SW480 (cell line): ENCODE measurements at regions not wholly inside any gene's neighbourhood (a gene's known extent, or its start where the extent isn't known, plus 50 kb on each side); places are given as distances from the start of the nearest gene placed in this dataset.
"Not testable (repeated sequence)": the region's sequence is repeated elsewhere in the genome, so short reads cannot be mapped to it uniquely, and the experiment has no call there.

Source experiments
- DNase-seq: peaks from one replicate; pipeline ENCODE4 v3.0.0-alpha.2; 2016; ENCODE audit warnings: low spot score

- DNase-seq, result no peak
These were observed 204.9 kb upstream of the EEF2KMT start for GRCh38 chr16:5302372-5303114.

- DNase-seq, result no peak
These were observed 200.6 kb upstream of the EEF2KMT start for GRCh38 chr16:5298202-5298601.

DNA sequence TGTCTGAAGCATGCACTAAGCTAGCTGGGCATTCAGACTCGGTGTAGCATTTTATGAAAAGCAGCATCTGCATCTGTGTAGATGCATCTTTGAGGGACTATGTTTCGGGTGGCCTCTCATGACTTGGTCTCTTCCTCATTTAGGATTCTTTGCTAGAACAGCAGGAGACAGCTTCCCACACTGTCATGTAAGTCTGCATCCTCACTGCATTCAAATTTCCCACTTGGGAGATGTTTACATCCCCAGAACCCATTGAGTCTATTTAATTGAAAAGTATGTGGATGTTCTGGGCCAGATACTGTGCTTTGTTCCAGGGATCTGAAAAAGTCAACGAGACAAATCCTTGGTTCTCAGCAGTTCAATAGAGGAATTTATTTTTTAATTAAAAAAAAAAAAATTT is 198.6 kb upstream of the EEF2KMT start:
- DNase-seq, result no peak

- DNase-seq, result not testable (repeated sequence)
These were observed 197.7 kb upstream of the EEF2KMT start for GRCh38 chr16:5295304-5295703.

DNA sequence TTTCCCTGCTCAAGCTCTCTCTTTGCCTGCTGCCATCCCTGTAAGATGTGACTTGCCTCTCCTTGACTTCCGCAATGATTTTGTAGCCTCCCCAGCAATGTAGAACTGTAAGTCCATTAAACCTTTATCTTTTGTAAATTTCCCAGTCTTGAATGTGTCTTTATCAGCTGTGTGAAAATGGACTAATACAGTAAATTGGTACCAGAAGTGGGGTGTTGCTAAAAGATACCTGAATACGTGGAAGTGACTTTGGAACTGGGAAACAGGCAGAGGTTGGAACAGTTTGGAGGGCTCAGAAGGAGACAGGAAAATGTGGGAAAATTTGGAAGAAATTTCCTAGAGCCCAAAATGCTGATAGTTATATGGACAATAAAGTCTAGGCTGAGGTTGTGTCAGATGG is 184.6 kb upstream of the EEF2KMT start:
- not testable (repeated sequence) for DNase-seq

GRCh38 chr16:5257462-5257861 is 159.9 kb upstream of the EEF2KMT start:
- DNase-seq, result no peak

GRCh38 chr16:5252791-5253190 is 155.2 kb upstream of the EEF2KMT start:
- DNase-seq, result no peak

- not testable (repeated sequence) for DNase-seq
These were observed 149.8 kb upstream of the EEF2KMT start for GRCh38 chr16:5247403-5247802.

DNA sequence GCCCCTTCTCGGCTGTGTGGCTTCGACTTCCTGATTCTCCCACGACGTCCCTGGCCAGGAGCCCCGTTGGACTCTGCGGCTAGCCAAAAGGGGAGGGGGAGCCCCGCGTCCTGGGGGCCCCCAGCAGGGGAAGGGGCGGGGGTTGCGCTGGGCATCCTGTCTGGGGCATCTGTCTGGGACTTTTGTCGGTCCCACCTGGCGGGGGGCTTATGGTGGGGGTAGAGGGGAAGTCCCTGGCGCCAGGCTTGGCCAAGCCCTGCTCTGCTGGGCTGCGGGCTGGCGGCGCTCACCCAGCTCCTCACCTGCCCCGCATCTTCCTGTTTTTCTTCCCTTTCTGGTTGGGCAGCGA is 142.7 kb upstream of the EEF2KMT start:
- DNase-seq, result not testable (repeated sequence)

DNA sequence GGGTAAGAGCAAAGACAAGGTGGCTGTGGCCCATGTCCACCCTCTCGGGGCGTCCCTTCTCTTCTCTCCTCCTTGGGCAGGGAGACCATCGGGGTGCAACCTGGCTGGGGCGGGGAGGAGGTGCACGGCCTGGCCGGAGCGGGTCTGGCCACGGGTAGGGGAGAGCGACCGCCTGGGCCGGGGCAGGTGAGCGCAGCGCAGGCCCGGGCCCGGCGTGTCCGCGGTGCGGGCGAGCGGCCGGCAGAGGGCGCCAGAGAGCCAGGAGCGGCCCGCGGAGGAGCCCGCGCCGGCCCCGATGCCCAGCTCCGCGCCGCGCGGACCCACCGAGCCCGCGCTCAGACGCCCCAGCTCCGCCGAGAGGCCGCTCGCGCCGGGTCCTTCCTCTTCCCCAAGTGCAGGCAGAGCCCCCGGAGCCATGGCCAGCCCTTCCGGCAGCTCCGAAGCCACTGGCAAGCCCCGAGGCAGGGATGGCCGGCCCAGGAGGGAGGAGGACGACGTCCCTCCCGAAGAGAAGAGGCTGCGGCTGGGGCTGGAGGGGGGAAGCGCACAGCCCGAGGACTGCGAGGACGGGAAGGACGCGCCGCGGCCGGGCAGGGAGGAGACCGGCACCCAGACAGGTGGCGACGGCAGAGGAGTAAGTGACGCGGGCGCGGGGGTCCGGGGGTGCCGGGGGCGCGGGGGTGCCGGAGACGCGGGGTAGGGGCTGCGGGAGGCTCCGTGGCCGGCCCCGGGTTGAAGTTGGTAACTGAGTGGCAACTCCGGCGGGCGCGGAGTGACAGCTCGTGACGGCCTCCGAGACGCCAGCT is 142.1 kb upstream of the EEF2KMT start:
- not testable (repeated sequence) for DNase-seq

- no peak for DNase-seq
These were observed 137.5 kb upstream of the EEF2KMT start for GRCh38 chr16:5235119-5235518.

DNA sequence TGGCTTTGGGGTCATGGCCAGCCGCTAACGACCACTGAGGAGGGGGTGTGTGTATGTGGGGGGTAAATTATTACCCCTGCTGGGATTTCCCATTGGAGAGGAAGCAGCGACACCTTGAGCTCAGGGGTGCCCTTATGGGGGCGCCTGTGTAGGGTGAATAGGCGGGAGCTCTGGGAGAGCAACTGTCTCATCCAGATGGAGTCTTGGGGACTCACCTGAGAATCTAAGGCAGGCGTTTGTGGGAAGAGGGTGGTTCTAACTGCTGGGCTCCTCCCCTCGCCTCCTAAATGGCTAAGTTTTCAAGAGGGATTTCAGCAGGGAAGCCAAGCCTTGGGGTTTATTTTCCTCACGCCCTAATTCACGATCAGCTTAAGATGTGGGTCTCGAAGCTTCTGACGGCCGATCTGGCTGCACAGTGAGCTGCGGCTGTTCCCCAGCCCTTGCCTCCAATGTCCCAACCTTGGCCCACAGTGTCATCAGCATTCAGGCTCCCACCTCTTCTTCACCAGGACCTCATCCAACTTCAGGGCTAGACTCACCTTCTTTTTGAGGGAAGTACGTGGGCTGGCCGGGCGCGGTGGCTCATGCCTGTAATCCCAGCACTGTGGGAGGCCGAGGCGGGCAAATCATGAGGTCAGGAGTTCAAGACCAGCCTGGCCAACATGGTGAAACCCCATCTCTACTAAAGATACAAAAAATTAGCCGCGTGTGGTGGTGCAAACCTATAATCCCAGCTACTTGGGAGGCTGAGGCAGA is 136.9 kb upstream of the EEF2KMT start:
- no peak for DNase-seq

- DNase-seq, result no peak
These were observed 133.7 kb upstream of the EEF2KMT start for GRCh38 chr16:5231246-5231759.

DNA sequence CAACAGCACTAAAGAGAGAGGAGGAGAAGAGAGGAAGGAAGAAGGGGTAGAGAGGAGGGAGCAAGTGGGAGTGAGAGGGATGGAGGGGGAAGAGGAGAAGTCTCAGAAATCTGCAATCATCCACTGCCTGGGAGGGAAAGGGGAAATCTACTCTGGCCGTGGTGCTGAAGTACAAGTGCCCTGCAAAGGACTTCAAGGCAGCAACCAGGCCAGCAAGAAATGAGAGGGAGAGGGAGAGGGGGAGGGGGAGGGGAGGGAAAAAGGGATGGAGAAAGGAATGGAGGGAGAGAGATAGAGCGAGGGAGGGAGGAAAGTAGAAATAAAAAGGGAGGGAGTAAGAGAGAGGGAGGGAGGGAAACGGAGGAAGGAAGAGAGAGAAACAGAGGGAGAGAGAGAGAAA is 130.8 kb upstream of the EEF2KMT start:
- DNase-seq, result no peak

- no peak for DNase-seq
These were observed 128.5 kb upstream of the EEF2KMT start for GRCh38 chr16:5225931-5226655.

DNA sequence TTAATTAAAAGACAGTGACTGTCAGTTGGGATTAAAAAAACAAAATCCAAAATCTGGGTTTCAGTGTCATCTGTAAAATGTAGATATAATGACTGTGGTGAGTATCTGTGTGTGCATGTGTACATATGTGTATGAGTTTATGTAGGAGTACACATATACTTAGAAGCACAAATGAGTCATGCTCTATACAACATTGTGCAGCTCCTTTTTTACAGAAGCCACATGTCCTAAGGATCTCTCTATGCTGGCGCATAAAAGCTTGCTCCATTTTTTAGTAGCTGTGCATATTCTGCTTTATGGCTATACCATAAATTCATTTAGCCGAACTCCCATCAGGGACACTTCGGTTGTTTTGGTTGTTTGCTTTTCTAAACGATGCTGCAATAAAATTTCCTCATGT is 125.2 kb upstream of the EEF2KMT start:
- DNase-seq, result no peak

GRCh38 chr16:5221831-5222230 is 124.2 kb upstream of the EEF2KMT start:
- not testable (repeated sequence) for DNase-seq

DNA sequence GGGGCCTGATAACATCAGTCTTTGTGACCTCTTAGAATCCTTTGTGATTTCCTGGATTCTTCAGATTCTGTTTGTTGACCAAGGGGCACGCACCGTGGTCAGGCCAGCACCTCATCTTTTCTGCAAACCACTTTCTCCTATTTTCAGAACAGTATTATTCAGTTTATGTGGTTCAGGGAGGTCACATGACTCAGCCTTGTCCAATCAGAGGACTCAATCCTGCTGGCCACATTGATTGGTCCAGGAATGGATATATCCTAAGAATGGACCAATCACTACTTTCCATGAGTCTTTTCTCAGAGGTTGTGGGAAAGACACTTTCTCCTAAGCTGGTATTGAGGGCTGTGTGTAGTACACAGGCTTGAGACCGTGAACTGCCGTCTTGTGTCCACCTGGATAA is 123.1 kb upstream of the EEF2KMT start:
- DNase-seq, result no peak

- DNase-seq, result no peak
These were observed 119.0 kb upstream of the EEF2KMT start for GRCh38 chr16:5216441-5217080.

DNA sequence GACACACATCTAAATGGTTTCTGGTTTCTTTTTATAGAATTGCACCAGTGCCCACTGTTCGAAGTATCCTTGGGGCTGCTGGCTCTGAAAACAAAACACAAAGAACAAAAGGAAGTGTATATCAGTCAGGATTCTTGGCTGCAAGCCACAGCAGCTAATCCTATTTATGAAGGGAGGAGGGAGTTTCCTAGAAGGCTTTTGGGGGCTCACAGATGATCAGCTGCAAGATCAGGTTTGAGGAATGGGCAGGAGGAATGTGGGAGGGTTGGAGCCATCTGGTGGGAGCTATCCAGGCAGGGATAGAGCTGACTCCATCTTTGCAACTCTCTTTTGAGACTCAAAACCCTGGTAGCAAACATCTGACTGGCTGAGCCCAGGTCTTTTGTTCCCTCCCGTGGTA is 118.3 kb upstream of the EEF2KMT start:
- DNase-seq, result no peak

DNA sequence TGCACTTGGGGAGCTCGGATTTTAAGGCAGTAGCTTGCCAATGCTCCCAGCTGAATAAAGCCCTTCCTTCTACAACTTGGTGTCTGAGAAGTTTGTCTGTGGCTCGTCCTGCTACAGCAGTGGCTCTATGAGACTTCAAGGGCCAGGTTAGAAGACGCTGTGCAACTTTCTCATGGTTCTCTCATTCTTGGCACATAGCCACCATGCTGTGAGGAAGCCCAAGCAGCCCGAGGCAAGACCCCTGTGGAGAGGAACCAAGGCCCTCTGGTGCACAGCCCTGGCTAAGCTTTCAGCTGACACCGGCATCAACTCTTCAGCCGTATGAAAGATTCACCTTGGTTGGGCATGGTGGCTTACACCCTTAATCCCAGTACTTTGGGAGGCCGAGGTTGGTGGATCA is 116.9 kb upstream of the EEF2KMT start:
- DNase-seq, result no peak
